CD14-positive monocyte (primary cell): ENCODE measurements at regions not wholly inside any gene's neighbourhood (a gene's known extent, or its start where the extent isn't known, plus 50 kb on each side); places are given as distances from the start of the nearest gene placed in this dataset.

Source experiments
- DNase-seq, 3 donors: peaks; one replicate each; pipeline ENCODE4 v3.0.0-alpha.2; 2011 to 2022
- H2AFZ ChIP-seq: 2 replicates; pipeline ENCODE4 v1.6.0; 2012; ENCODE audit warnings: mild to moderate bottlenecking, low read depth, low read length, inconsistent platforms; ENCODE audit not compliant: insufficient read depth, poor library complexity, severe bottlenecking
- H3K27ac ChIP-seq, 2 donors: 1 replicate in 1 of 2; 2 replicates in 1 of 2; pipeline ENCODE4 v1.5.1; 2012 to 2013; ENCODE audit warnings: low read length in 2 of 2, control low read depth in 1 of 2, inconsistent platforms in 1 of 2, low read depth in 1 of 2, mild to moderate bottlenecking in 1 of 2
- H3K27me3 ChIP-seq, 2 donors: one replicate each; pipeline versions ENCODE4 v1.6.0 to v1.6.1; 2011 to 2013; ENCODE audit warnings: low read length in 2 of 2; ENCODE audit not compliant: control insufficient read depth in 2 of 2, insufficient read depth in 2 of 2
- H3K36me3 ChIP-seq, 2 donors: replicated peaks in 1 of 2; 1 replicate in 1 of 2; 2 replicates in 1 of 2; pipeline versions ENCODE4 v1.5.1 to v1.6.1; 2012 to 2013; ENCODE audit warnings: low read length in 2 of 2, control low read depth in 1 of 2, inconsistent platforms in 1 of 2, mild to moderate bottlenecking in 1 of 2; ENCODE audit not compliant: insufficient read depth in 2 of 2, control insufficient read depth in 1 of 2
- H3K4me1 ChIP-seq, 2 donors: 1 replicate in 1 of 2; 2 replicates in 1 of 2; pipeline versions ENCODE4 v1.5.1 to v1.6.1; 2012 to 2013; ENCODE audit warnings: low read length in 2 of 2, control low read depth in 1 of 2, inconsistent platforms in 1 of 2, mild to moderate bottlenecking in 1 of 2, moderate library complexity in 1 of 2; ENCODE audit not compliant: insufficient read depth in 2 of 2, control insufficient read depth in 1 of 2
- H3K4me2 ChIP-seq: replicated peaks from 2 replicates; pipeline ENCODE3; 2012; ENCODE audit warnings: low read length, moderate library complexity, mild to moderate bottlenecking; ENCODE audit not compliant: poor library complexity, severe bottlenecking; ENCODE audit errors: extremely low read depth
- H3K4me3 ChIP-seq, 3 experiments: fragments of 200-600 bp in 1 of 3; sonication (generic) in 1 of 3; replicated peaks in 1 of 3; 1 replicate in 2 of 3; 2 replicates in 1 of 3; pipeline ENCODE4 v1.5.1; 2011 to 2013; ENCODE audit warnings: low read length in 3 of 3, mild to moderate bottlenecking in 3 of 3, control low read depth in 2 of 3, low read depth in 2 of 3, inconsistent platforms in 1 of 3, moderate library complexity in 1 of 3
- H3K79me2 ChIP-seq: 2 replicates; pipeline ENCODE4 v1.6.0; 2012; ENCODE audit warnings: mild to moderate bottlenecking, control low read depth, inconsistent platforms, low read length, moderate library complexity; ENCODE audit not compliant: insufficient read depth
- H3K9ac ChIP-seq: 2 replicates; pipeline ENCODE4 v1.6.0; 2017; ENCODE audit warnings: low read length, mild to moderate bottlenecking; ENCODE audit not compliant: insufficient read depth, poor library complexity, severe bottlenecking
- H3K9me3 ChIP-seq, 2 donors: replicated peaks in 1 of 2; 1 replicate in 1 of 2; 2 replicates in 1 of 2; pipeline versions ENCODE4 v1.5.1 to v1.6.1; 2012 to 2013; ENCODE audit warnings: low read length in 2 of 2, control low read depth in 1 of 2; ENCODE audit not compliant: control insufficient read depth in 1 of 2, insufficient read depth in 1 of 2
- H4K20me1 ChIP-seq: 2 replicates; pipeline ENCODE4 v1.6.0; 2012; ENCODE audit warnings: mild to moderate bottlenecking, low read length, control low read depth, moderate library complexity; ENCODE audit not compliant: insufficient read depth
- H3K27ac Mint-ChIP-seq, 7 donors: one replicate each; pipeline ENCODE4 v1.8.0; 2020; ENCODE audit warnings: mild to moderate bottlenecking in 7 of 7, mixed read lengths in 7 of 7, moderate library complexity in 6 of 7, inconsistent platforms in 2 of 7
- H3K27me3 Mint-ChIP-seq, 3 donors: one replicate each; pipeline ENCODE4 v1.8.0; 2021 to 2022; ENCODE audit warnings: low read depth in 3 of 3, mild to moderate bottlenecking in 3 of 3, mixed read lengths in 3 of 3, moderate library complexity in 3 of 3, inconsistent platforms in 1 of 3
- H3K36me3 Mint-ChIP-seq, 2 donors: one replicate each; pipeline ENCODE4 v1.8.0; 2020; ENCODE audit warnings: mixed read lengths in 2 of 2, inconsistent platforms in 1 of 2, mild to moderate bottlenecking in 1 of 2
- H3K4me1 Mint-ChIP-seq: one replicate; pipeline ENCODE4 v1.8.0; 2020; ENCODE audit warnings: mild to moderate bottlenecking, mixed read lengths
- H3K4me3 Mint-ChIP-seq, 2 donors: one replicate each; pipeline ENCODE4 v1.8.0; 2020; ENCODE audit warnings: mild to moderate bottlenecking in 2 of 2, mixed read lengths in 2 of 2, moderate library complexity in 1 of 2
- H3K9me3 Mint-ChIP-seq, 7 donors: one replicate each; pipeline ENCODE4 v1.8.0; 2020 to 2022; ENCODE audit warnings: mixed read lengths in 7 of 7, mild to moderate bottlenecking in 6 of 7, moderate library complexity in 6 of 7, inconsistent platforms in 2 of 7
- CTCF ChIP-seq: fragments of 200-600 bp; IDR thresholded peaks from one replicate; pipeline ENCODE4 v1.8.0; 2022; ENCODE audit warnings: antibody characterized with exemption, mild to moderate bottlenecking
- WGBS: methylation state at CpG from one replicate; pipeline ENCODE4 v1.1.5; 2013; ENCODE audit warnings: missing lambda C conversion rate; ENCODE audit not compliant: insufficient coverage; 5-methylcytosine and 5-hydroxymethylcytosine counted together
- intact Hi-C, 2 donors: fragments of 100-400 bp; cut with micrococcal nuclease; formaldehyde crosslinking; loops; one replicate each; pipeline versions ENCODE4 v1.15.0 to v1.15.1; 2023

- no peak overlapping the region for H3K27ac Mint-ChIP-seq
- Histone ChIP-seq H3K27ac (no peak overlapping the region), H3K4me1 (no peaks in the 10 kb centered on the region), H3K4me3 (no peak overlapping the region), H3K36me3 (no peaks in the 10 kb centered on the region), H3K79me2 (no peaks in the 10 kb centered on the region), H3K9me3 (no peaks in the 10 kb centered on the region), H3K27me3 (no peaks in the 10 kb centered on the region), H3K4me2 (no peak overlapping the region), H2AFZ (no peak overlapping the region), H3K9ac (no peak overlapping the region), H4K20me1 (no peaks in the 10 kb centered on the region)
- no peaks in the 10 kb centered on the region for H3K9me3 Mint-ChIP-seq
- H3K36me3 Mint-ChIP-seq, result no peaks in the 10 kb centered on the region
- intact Hi-C loops, result no loop called here
- no peaks in the 10 kb centered on the region for H3K4me1 Mint-ChIP-seq
- H3K27me3 Mint-ChIP-seq, result no peaks in the 10 kb centered on the region
- no peak for DNase-seq
- H3K4me3 Mint-ChIP-seq, result no peak overlapping the region
- no peak for TF ChIP-seq CTCF
- 23% methylated on average over 2 of the region's 4 CpGs for WGBS
Observed at GRCh38 chr15:95923792-95924191, 406.7 kb upstream of the NR2F2 start.

GRCh38 chr15:95928822-95929221 lies 401.7 kb upstream of the NR2F2 start:
- Histone ChIP-seq H3K79me2 (no peaks in the 10 kb centered on the region), H3K4me3 (no peak overlapping the region), H3K4me1 (no peaks in the 10 kb centered on the region), H3K9me3 (peaks cover 0 to 2% of the 10 kb centered on the region in 2 donors), H3K4me2 (no peak overlapping the region), H2AFZ (no peak overlapping the region), H4K20me1 (no peaks in the 10 kb centered on the region), H3K27ac (no peak overlapping the region), H3K27me3 (no peaks in the 10 kb centered on the region), H3K9ac (no peak overlapping the region), H3K36me3 (no peaks in the 10 kb centered on the region)
- TF ChIP-seq CTCF, result no peak
- Mint-ChIP-seq H3K36me3 (no peaks in the 10 kb centered on the region), H3K27ac (no peak overlapping the region), H3K9me3 (peaks cover 0 to 4% (median 2%) of the 10 kb centered on the region in 7 donors), H3K4me3 (no peak overlapping the region), H3K27me3 (peaks cover 0 to 4% (median 2%) of the 10 kb centered on the region in 3 donors), H3K4me1 (peaks cover 5% of the 10 kb centered on the region)
- DNase-seq, result no peak
- intact Hi-C loops, result no loop called here
- WGBS, result no CpG with 5 or more reads among the region's 3 CpGs
